ENCODE measurements at regions not wholly inside any gene's neighbourhood (a gene's known extent, or its start where the extent isn't known, plus 50 kb on each side); places are given as distances from the start of the nearest gene placed in this dataset.

DNA sequence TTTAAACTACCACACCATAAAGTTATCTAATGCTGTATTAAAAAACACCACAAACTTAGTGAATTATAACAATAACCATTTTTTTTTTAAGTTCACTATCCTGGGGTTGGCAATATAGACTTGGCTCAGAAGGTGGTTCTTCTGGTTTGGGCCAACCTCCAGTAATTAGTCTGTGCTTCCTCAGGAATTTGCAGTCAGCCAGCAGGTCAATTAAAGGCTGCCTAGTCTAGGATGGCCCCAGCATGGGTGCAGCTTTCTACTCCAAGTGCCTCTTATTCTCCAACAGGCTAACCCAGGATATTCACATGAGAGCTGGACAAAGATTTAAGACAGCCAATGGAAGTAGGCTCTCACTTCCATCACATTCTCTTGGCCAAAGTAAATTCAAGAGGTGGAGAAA lies 379.1 kb upstream of the FIGN start:
- Mint-ChIP-seq H3K36me3 (ENCODE audit: low read depth) (no peaks in the 10 kb centered on the region), H3K27ac (no peak overlapping the region), H3K4me1 (ENCODE audit: low read depth) (no peaks in the 10 kb centered on the region), H3K9me3 (no peaks in the 10 kb centered on the region), H3K4me3 (no peak overlapping the region), H3K27me3 (no peaks in the 10 kb centered on the region)
- TF ChIP-seq, protein P1, sequence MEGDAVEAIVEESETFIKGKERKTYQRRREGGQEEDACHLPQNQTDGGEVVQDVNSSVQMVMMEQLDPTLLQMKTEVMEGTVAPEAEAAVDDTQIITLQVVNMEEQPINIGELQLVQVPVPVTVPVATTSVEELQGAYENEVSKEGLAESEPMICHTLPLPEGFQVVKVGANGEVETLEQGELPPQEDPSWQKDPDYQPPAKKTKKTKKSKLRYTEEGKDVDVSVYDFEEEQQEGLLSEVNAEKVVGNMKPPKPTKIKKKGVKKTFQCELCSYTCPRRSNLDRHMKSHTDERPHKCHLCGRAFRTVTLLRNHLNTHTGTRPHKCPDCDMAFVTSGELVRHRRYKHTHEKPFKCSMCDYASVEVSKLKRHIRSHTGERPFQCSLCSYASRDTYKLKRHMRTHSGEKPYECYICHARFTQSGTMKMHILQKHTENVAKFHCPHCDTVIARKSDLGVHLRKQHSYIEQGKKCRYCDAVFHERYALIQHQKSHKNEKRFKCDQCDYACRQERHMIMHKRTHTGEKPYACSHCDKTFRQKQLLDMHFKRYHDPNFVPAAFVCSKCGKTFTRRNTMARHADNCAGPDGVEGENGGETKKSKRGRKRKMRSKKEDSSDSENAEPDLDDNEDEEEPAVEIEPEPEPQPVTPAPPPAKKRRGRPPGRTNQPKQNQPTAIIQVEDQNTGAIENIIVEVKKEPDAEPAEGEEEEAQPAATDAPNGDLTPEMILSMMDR (IDR thresholded peaks at IDR 0.05), result no peak
- Histone ChIP-seq H3K36me3 (ENCODE audit: insufficient read depth, low read length) (no peaks in the 10 kb centered on the region), H3K9me3 (ENCODE audit: control insufficient read depth in 1 of 2, insufficient read depth in 1 of 2, low read length in 2 of 2) (peaks cover 0 to 4% of the 10 kb centered on the region in 2 experiments), H3K27me3 (ENCODE audit: control insufficient read depth in 1 of 2, insufficient read depth in 2 of 2, low read length in 2 of 2) (no peaks in the 10 kb centered on the region), H3K27ac (ENCODE audit: low read depth in 1 of 2, low read length in 2 of 2) (no peak overlapping the region), H3K4me3 (ENCODE audit: low read length) (no peak overlapping the region), H3K4me1 (ENCODE audit: insufficient read depth, low read length) (no peaks in the 10 kb centered on the region)
- ChIA-PET POLR2A (no interaction called here), CTCF (no interaction called here)
- ATAC-seq (ENCODE audit: poor library complexity), result no peak
- DNase-seq, result no peak
- intact Hi-C loops (cut with DNase I, micrococcal nuclease), result no loop called here

DNA sequence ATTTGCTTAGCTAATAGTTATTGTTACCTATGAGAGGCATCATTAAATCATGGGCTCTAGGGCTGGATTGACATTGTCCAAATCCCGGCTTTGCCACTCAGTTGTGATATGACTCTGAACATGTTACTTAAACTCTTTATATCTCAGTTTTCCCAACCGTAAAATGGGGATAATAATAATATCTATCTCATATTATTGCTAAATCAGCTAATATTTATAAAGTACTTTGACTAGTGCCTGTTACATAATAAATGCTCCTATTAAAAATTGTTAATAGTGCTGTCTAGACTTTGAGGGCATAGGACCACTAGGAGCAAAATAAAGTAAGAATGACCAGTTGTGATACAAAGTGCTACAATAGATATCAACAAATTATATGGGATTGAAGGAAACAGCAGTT lies 376.3 kb upstream of the FIGN start:
- intact Hi-C loops (cut with DNase I, micrococcal nuclease), result no loop called here
- no peaks in the 10 kb centered on the region for H3K36me3 Mint-ChIP-seq (ENCODE audit: low read depth)
- TF ChIP-seq, protein P1 (IDR thresholded peaks at IDR 0.05), result no peak
- no peaks in the 10 kb centered on the region for H3K27me3 Mint-ChIP-seq
- H3K27ac ChIP-seq (ENCODE audit: low read depth in 1 of 2, low read length in 2 of 2), result no peak overlapping the region
- no peak for ATAC-seq (ENCODE audit: poor library complexity)
- ChIA-PET CTCF (no interaction called here), POLR2A (no interaction called here)
- H3K36me3 ChIP-seq (ENCODE audit: insufficient read depth, low read length), result no peaks in the 10 kb centered on the region
- H3K4me1 ChIP-seq (ENCODE audit: insufficient read depth, low read length), result no peaks in the 10 kb centered on the region
- no peak for DNase-seq
- H3K9me3 ChIP-seq (ENCODE audit: control insufficient read depth in 1 of 2, insufficient read depth in 1 of 2, low read length in 2 of 2), result peaks cover 0 to 12% of the 10 kb centered on the region in 2 experiments
- H3K4me3 Mint-ChIP-seq, result no peak overlapping the region
- no peaks in the 10 kb centered on the region for H3K9me3 Mint-ChIP-seq
- no peak overlapping the region for H3K27ac Mint-ChIP-seq
- H3K27me3 ChIP-seq (ENCODE audit: control insufficient read depth in 1 of 2, insufficient read depth in 2 of 2, low read length in 2 of 2), result no peaks in the 10 kb centered on the region
- H3K4me3 ChIP-seq (ENCODE audit: low read length), result no peak overlapping the region
- no peaks in the 10 kb centered on the region for H3K4me1 Mint-ChIP-seq (ENCODE audit: low read depth)

DNA sequence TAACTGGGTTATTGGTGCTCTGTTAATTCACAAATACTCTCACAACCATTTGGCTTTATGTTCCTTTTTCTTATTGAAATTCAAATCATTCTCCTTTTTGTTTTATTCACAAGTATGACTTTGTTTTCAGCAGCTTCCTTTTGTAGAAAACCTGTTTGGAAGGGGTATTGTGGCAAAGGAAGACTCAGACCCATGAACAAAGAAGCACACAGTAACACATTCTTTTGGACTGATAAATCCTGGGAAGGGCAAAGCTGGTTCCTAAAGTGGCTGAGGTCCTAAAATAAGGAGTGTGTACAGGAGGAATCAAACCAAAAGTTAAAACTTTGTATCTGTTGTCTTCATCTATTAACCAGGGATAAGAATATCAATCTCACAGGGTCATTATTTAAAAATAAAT lies 374.7 kb upstream of the FIGN start:
- CTCF ChIA-PET, result no interaction called here
- intact Hi-C loops (cut with DNase I, micrococcal nuclease), result no loop called here
- Mint-ChIP-seq H3K4me3 (no peak overlapping the region), H3K36me3 (ENCODE audit: low read depth) (no peaks in the 10 kb centered on the region), H3K4me1 (ENCODE audit: low read depth) (no peaks in the 10 kb centered on the region), H3K27ac (no peak overlapping the region), H3K27me3 (no peaks in the 10 kb centered on the region), H3K9me3 (no peaks in the 10 kb centered on the region)
- no peak for DNase-seq
- Histone ChIP-seq H3K36me3 (ENCODE audit: insufficient read depth, low read length) (no peaks in the 10 kb centered on the region), H3K9me3 (ENCODE audit: control insufficient read depth in 1 of 2, insufficient read depth in 1 of 2, low read length in 2 of 2) (peaks cover 0 to 12% of the 10 kb centered on the region in 2 experiments), H3K4me1 (ENCODE audit: insufficient read depth, low read length) (no peaks in the 10 kb centered on the region), H3K27me3 (ENCODE audit: control insufficient read depth in 1 of 2, insufficient read depth in 2 of 2, low read length in 2 of 2) (no peaks in the 10 kb centered on the region), H3K4me3 (ENCODE audit: low read length) (no peak overlapping the region), H3K27ac (ENCODE audit: low read depth in 1 of 2, low read length in 2 of 2) (no peak overlapping the region)
- TF ChIP-seq, protein P1 (IDR thresholded peaks at IDR 0.05), result no peak
- no peak for ATAC-seq (ENCODE audit: poor library complexity)
- POLR2A ChIA-PET, result no interaction called here
